ENCODE measurements at regions not wholly inside any gene's neighbourhood (a gene's known extent, or its start where the extent isn't known, plus 50 kb on each side); places are given as distances from the start of the nearest gene placed in this dataset.

DNA sequence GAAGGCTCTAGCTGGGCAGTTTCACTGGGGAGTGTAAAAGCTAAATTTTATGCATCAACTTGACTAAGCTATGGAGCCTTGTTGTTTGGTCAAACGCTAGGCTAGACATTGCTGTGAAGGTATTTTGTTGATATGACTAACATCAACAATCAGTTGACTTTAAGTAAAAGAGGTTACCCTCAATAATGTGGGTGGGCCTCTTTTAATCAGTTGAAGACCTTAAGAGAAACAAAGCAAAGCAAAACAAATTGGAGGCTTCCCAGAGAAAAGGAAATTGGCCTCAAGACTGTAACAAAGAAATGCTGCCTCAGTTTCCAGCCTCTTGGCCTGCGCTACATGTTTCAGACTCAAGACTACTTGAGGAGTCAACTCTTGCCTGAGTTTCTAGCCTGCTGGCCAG lies 50.0 kb upstream of the TSC22D1 start:
- no peak overlapping the region for H3K27ac ChIP-seq (ENCODE audit: low read length)
- H3K4me3 ChIP-seq (ENCODE audit: low read length), result no peak overlapping the region
- intact Hi-C loops (cut with DNase I), result no loop called here
- ATAC-seq (no peak), DNase-seq (no peak)
- no peaks in the 10 kb centered on the region for H3K4me1 ChIP-seq (ENCODE audit: control insufficient read depth, insufficient read depth, low read length)
- WGBS, result 96% methylated on average over 2 of the region's 2 CpGs
- no peaks in the 10 kb centered on the region for H3K27me3 ChIP-seq (ENCODE audit: control insufficient read depth, insufficient read depth)
- H3K9me3 ChIP-seq (ENCODE audit: control insufficient read depth, low read length), result no peaks in the 10 kb centered on the region
